ENCODE measurements at regions not wholly inside any gene's neighbourhood (a gene's known extent, or its start where the extent isn't known, plus 50 kb on each side); places are given as distances from the start of the nearest gene placed in this dataset.

GRCh38 chr2:144274131-144274530, 245.8 kb downstream of the ZEB2 start:
- Histone ChIP-seq H3K27me3 (replicated peaks) (no peaks in the 10 kb centered on the region), H3K4me3 (no peak overlapping the region), H3K9me3 (replicated peaks) (no peaks in the 10 kb centered on the region), H3K27ac (no peak overlapping the region), H3K4me1 (replicated peaks) (no peaks in the 10 kb centered on the region), H3K36me3 (no peaks in the 10 kb centered on the region)
- no peak for DNase-seq (ENCODE audit: low read depth in 1 of 2, low spot score in 2 of 2)

- Histone ChIP-seq H3K36me3 (no peaks in the 10 kb centered on the region), H3K4me3 (no peak overlapping the region), H3K27me3 (replicated peaks) (no peaks in the 10 kb centered on the region), H3K9me3 (replicated peaks) (no peaks in the 10 kb centered on the region), H3K27ac (no peak overlapping the region), H3K4me1 (replicated peaks) (no peaks in the 10 kb centered on the region)
- DNase-seq (ENCODE audit: low read depth in 1 of 2, low spot score in 2 of 2), result no peak
Measured at GRCh38 chr2:144270951-144271350, 249.0 kb downstream of the ZEB2 start.

GRCh38 chr2:144268036-144268678, 251.8 kb downstream of the ZEB2 start:
- H3K4me1 ChIP-seq (replicated peaks), result no peaks in the 10 kb centered on the region
- no peak for DNase-seq (ENCODE audit: low read depth in 1 of 2, low spot score in 2 of 2)
- no peaks in the 10 kb centered on the region for H3K9me3 ChIP-seq (replicated peaks)
- H3K27me3 ChIP-seq (replicated peaks), result no peaks in the 10 kb centered on the region
- H3K27ac ChIP-seq, result no peak overlapping the region
- no peak overlapping the region for H3K4me3 ChIP-seq
- H3K36me3 ChIP-seq, result no peaks in the 10 kb centered on the region

GRCh38 chr2:144267239-144267638, 252.7 kb downstream of the ZEB2 start:
- no peak for DNase-seq (ENCODE audit: low read depth in 1 of 2, low spot score in 2 of 2)
- no peak overlapping the region for H3K4me3 ChIP-seq
- no peaks in the 10 kb centered on the region for H3K4me1 ChIP-seq (replicated peaks)
- no peak overlapping the region for H3K27ac ChIP-seq
- no peaks in the 10 kb centered on the region for H3K36me3 ChIP-seq
- H3K27me3 ChIP-seq (replicated peaks), result no peaks in the 10 kb centered on the region
- H3K9me3 ChIP-seq (replicated peaks), result no peaks in the 10 kb centered on the region

GRCh38 chr2:144265654-144266053, 254.3 kb downstream of the ZEB2 start:
- DNase-seq (ENCODE audit: low read depth in 1 of 2, low spot score in 2 of 2), result no peak
- Histone ChIP-seq H3K27me3 (replicated peaks) (no peaks in the 10 kb centered on the region), H3K27ac (no peak overlapping the region), H3K4me1 (replicated peaks) (no peaks in the 10 kb centered on the region), H3K4me3 (no peak overlapping the region), H3K9me3 (replicated peaks) (no peaks in the 10 kb centered on the region), H3K36me3 (no peaks in the 10 kb centered on the region)

GRCh38 chr2:144261966-144262365, 258.0 kb downstream of the ZEB2 start:
- H3K9me3 ChIP-seq (replicated peaks), result no peaks in the 10 kb centered on the region
- no peaks in the 10 kb centered on the region for H3K27me3 ChIP-seq (replicated peaks)
- H3K4me3 ChIP-seq, result no peak overlapping the region
- H3K4me1 ChIP-seq (replicated peaks), result no peaks in the 10 kb centered on the region
- H3K36me3 ChIP-seq, result no peaks in the 10 kb centered on the region
- DNase-seq (ENCODE audit: low read depth in 1 of 2, low spot score in 2 of 2), result no peak
- no peak overlapping the region for H3K27ac ChIP-seq

GRCh38 chr2:144261336-144261735, 258.6 kb downstream of the ZEB2 start:
- Histone ChIP-seq H3K27me3 (replicated peaks) (no peaks in the 10 kb centered on the region), H3K36me3 (no peaks in the 10 kb centered on the region), H3K4me3 (no peak overlapping the region), H3K9me3 (replicated peaks) (no peaks in the 10 kb centered on the region), H3K4me1 (replicated peaks) (no peaks in the 10 kb centered on the region), H3K27ac (no peak overlapping the region)
- no peak for DNase-seq (ENCODE audit: low read depth in 1 of 2, low spot score in 2 of 2)

GRCh38 chr2:144259332-144259731, 260.6 kb downstream of the ZEB2 start:
- Histone ChIP-seq H3K27ac (no peak overlapping the region), H3K4me3 (no peak overlapping the region), H3K36me3 (no peaks in the 10 kb centered on the region), H3K27me3 (replicated peaks) (no peaks in the 10 kb centered on the region), H3K9me3 (replicated peaks) (peaks cover 12% of the 10 kb centered on the region), H3K4me1 (replicated peaks) (no peaks in the 10 kb centered on the region)
- DNase-seq (ENCODE audit: low read depth in 1 of 2, low spot score in 2 of 2), result no peak

GRCh38 chr2:144258154-144258553, 261.8 kb downstream of the ZEB2 start:
- no peak for DNase-seq (ENCODE audit: low read depth in 1 of 2, low spot score in 2 of 2)
- H3K4me1 ChIP-seq (replicated peaks), result no peaks in the 10 kb centered on the region
- H3K9me3 ChIP-seq (replicated peaks), result peaks cover 19% of the 10 kb centered on the region
- H3K27me3 ChIP-seq (replicated peaks), result no peaks in the 10 kb centered on the region
- no peak overlapping the region for H3K27ac ChIP-seq
- no peaks in the 10 kb centered on the region for H3K36me3 ChIP-seq
- H3K4me3 ChIP-seq, result no peak overlapping the region

- Histone ChIP-seq H3K27ac (no peak overlapping the region), H3K27me3 (replicated peaks) (no peaks in the 10 kb centered on the region), H3K36me3 (no peaks in the 10 kb centered on the region), H3K9me3 (replicated peaks) (peaks cover 22% of the 10 kb centered on the region), H3K4me1 (replicated peaks) (no peaks in the 10 kb centered on the region), H3K4me3 (no peak overlapping the region)
- DNase-seq (ENCODE audit: low read depth in 1 of 2, low spot score in 2 of 2), result no peak
Measured at GRCh38 chr2:144256996-144257707, 262.8 kb downstream of the ZEB2 start.

- H3K36me3 ChIP-seq, result no peaks in the 10 kb centered on the region
- DNase-seq (ENCODE audit: low read depth in 1 of 2, low spot score in 2 of 2), result no peak
- H3K4me3 ChIP-seq, result no peak overlapping the region
- H3K27me3 ChIP-seq (replicated peaks), result no peaks in the 10 kb centered on the region
- no peaks in the 10 kb centered on the region for H3K4me1 ChIP-seq (replicated peaks)
- peaks cover 22% of the 10 kb centered on the region for H3K9me3 ChIP-seq (replicated peaks)
- H3K27ac ChIP-seq, result no peak overlapping the region
Measured at GRCh38 chr2:144254342-144255235, 265.3 kb downstream of the ZEB2 start.

GRCh38 chr2:144253743-144254142, 266.2 kb downstream of the ZEB2 start:
- no peak overlapping the region for H3K4me3 ChIP-seq
- no peak for DNase-seq (ENCODE audit: low read depth in 1 of 2, low spot score in 2 of 2)
- H3K27me3 ChIP-seq (replicated peaks), result no peaks in the 10 kb centered on the region
- peaks cover 22% of the 10 kb centered on the region for H3K9me3 ChIP-seq (replicated peaks)
- H3K27ac ChIP-seq, result no peak overlapping the region
- H3K4me1 ChIP-seq (replicated peaks), result no peaks in the 10 kb centered on the region
- H3K36me3 ChIP-seq, result no peaks in the 10 kb centered on the region

GRCh38 chr2:144252694-144253093, 267.2 kb downstream of the ZEB2 start:
- Histone ChIP-seq H3K4me3 (no peak overlapping the region), H3K36me3 (no peaks in the 10 kb centered on the region), H3K4me1 (replicated peaks) (no peaks in the 10 kb centered on the region), H3K27ac (no peak overlapping the region), H3K27me3 (replicated peaks) (no peaks in the 10 kb centered on the region), H3K9me3 (replicated peaks) (peaks cover 22% of the 10 kb centered on the region)
- no peak for DNase-seq (ENCODE audit: low read depth in 1 of 2, low spot score in 2 of 2)

All from SJSA1 (cell line).